Ishikawa (cell line): ENCODE measurements at regions not wholly inside any gene's neighbourhood (a gene's known extent, or its start where the extent isn't known, plus 50 kb on each side); places are given as distances from the start of the nearest gene placed in this dataset.

Experiments
- CEBPB ChIP-seq: IDR thresholded peaks from 2 replicates; pipeline ENCODE4 v1.6.1; 2012
- EP300 ChIP-seq: IDR thresholded peaks from 2 replicates; pipeline ENCODE4 v1.6.1; 2012; ENCODE audit warnings: borderline replicate concordance
- FOXM1 ChIP-seq: IDR thresholded peaks from 2 replicates; pipeline ENCODE4 v1.6.1; 2012; ENCODE audit warnings: low read depth, borderline replicate concordance
- RAD21 ChIP-seq: IDR thresholded peaks from 2 replicates; pipeline ENCODE4 v1.6.1; 2012; ENCODE audit warnings: low read depth
- TAF1 ChIP-seq: IDR thresholded peaks from 2 replicates; pipeline ENCODE4 v1.6.1; 2012; ENCODE audit warnings: low read depth, mild to moderate bottlenecking
- USF1 ChIP-seq: IDR thresholded peaks from 2 replicates; pipeline ENCODE4 v1.6.1; 2012
- ZBTB7A ChIP-seq: IDR thresholded peaks from 2 replicates; pipeline ENCODE4 v1.6.1; 2012; ENCODE audit warnings: low read depth
- TF ChIP-seq, protein P1 (sequence below): IDR thresholded peaks from 2 replicates; pipeline ENCODE4 v1.6.1; 2012
- TF ChIP-seq, protein P2 (sequence below): IDR thresholded peaks from 2 replicates; pipeline ENCODE4 v1.6.1; 2012; ENCODE audit warnings: low read depth, mild to moderate bottlenecking

GRCh38 chr17:51527225-51527982 is 267.1 kb downstream of the UTP18 start:
- TF ChIP-seq EP300 (no peak), FOXM1 (no peak), TAF1 (no peak), RAD21 (no peak), CEBPB (no peak), ZBTB7A (no peak), USF1 (no peak)
- TF ChIP-seq, protein P1, sequence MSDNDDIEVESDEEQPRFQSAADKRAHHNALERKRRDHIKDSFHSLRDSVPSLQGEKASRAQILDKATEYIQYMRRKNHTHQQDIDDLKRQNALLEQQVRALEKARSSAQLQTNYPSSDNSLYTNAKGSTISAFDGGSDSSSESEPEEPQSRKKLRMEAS: no peak
- TF ChIP-seq, protein P2, sequence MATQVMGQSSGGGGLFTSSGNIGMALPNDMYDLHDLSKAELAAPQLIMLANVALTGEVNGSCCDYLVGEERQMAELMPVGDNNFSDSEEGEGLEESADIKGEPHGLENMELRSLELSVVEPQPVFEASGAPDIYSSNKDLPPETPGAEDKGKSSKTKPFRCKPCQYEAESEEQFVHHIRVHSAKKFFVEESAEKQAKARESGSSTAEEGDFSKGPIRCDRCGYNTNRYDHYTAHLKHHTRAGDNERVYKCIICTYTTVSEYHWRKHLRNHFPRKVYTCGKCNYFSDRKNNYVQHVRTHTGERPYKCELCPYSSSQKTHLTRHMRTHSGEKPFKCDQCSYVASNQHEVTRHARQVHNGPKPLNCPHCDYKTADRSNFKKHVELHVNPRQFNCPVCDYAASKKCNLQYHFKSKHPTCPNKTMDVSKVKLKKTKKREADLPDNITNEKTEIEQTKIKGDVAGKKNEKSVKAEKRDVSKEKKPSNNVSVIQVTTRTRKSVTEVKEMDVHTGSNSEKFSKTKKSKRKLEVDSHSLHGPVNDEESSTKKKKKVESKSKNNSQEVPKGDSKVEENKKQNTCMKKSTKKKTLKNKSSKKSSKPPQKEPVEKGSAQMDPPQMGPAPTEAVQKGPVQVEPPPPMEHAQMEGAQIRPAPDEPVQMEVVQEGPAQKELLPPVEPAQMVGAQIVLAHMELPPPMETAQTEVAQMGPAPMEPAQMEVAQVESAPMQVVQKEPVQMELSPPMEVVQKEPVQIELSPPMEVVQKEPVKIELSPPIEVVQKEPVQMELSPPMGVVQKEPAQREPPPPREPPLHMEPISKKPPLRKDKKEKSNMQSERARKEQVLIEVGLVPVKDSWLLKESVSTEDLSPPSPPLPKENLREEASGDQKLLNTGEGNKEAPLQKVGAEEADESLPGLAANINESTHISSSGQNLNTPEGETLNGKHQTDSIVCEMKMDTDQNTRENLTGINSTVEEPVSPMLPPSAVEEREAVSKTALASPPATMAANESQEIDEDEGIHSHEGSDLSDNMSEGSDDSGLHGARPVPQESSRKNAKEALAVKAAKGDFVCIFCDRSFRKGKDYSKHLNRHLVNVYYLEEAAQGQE: no peak
